GM21381 (cell line): ENCODE measurements at regions not wholly inside any gene's neighbourhood (a gene's known extent, or its start where the extent isn't known, plus 50 kb on each side); places are given as distances from the start of the nearest gene placed in this dataset.
"Not testable (repeated sequence)": the region's sequence is repeated elsewhere in the genome, so short reads cannot be mapped to it uniquely, and the experiment has no call there.

Experiments
- ATAC-seq: cut with Tn5 transposase; IDR thresholded peaks from one replicate; pipeline ENCODE4 v1.9.1; 2021; ENCODE audit warnings: mild to moderate bottlenecking, moderate library complexity; ENCODE audit not compliant: unreplicated experiment

- peak; percentile 64 for ATAC-seq
Observed at GRCh38 chr5:143592648-143593047, 189.2 kb upstream of the NR3C1 start.

DNA sequence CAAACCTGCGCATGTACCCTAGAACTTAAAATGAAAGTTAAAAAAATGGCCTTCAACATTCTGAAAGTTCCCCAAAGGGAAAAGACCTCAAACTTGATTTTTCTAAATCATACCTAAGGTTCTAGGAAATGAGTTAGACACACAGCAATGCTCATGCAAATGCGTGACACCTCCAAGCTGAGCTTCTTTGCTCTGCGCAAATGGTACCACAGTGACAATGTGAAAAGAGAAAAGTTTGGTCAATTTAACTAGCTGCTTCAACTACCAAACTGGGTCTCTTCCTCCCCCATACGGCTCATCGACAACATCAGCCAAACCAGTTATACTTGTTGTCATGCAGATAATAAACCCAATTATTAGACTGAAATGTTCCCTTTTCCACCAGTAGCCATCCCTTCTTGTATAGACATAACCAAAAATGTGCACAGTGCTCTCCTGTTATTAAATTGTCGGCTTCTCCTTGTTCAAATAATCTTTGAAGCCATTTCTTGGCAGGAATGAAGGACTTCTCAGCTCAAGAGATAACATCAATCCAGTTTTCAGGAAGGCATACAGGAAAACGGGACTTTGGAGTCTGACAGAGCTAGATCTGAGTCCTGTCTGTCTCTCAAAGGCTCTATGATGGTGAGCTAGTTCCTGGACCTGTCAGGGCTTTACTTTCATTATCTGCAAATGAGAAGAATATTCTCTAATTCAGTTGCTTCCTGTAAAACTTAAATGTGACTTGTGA, 185.6 kb upstream of the NR3C1 start:
- ATAC-seq, result no peak

DNA sequence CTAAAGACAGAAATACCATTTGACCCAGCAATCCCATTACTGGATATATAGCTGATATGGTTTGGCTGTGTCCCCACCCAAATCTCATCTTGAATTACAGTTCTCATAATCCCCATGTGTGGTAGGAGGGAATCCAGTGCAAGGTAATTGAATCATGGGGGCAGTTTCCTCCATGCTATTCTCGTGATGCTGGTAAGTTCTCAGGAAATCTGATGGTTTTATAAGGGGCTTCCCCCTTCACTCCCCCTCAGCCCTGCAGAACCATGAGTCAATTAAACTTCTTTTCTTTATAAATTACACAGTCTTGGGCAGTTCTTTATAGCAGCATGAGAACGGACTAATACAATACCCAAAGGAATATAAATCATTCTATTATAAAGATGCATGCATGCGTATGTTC, 184.6 kb upstream of the NR3C1 start:
- ATAC-seq, result not testable (repeated sequence)

GRCh38 chr5:143586781-143587362, 183.4 kb upstream of the NR3C1 start:
- no peak for ATAC-seq

DNA sequence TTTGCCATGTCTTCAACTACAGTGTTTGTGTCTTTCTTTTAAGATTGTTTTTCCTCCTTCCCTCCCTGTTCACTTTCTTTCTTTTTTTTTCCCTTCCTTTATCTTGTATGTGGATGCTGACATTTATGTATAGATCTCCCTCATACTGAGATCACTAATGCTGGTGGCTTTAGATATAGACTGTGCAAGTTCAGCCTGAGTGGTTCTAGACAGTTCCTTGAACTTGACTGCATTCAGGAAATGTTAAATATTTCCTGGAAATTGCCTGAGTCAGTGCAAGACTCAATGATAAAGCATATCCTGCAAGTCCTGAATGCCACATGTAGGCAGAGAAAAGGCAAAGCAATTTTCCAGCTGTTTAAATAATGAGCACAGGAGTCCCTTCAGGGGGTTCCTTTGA, 182.5 kb upstream of the NR3C1 start:
- no peak for ATAC-seq

- ATAC-seq, result no peak
Observed at GRCh38 chr5:143583409-143583808, 179.9 kb upstream of the NR3C1 start.

GRCh38 chr5:143582869-143583268, 179.4 kb upstream of the NR3C1 start:
- no peak for ATAC-seq

GRCh38 chr5:143582176-143582575, 178.7 kb upstream of the NR3C1 start:
- no peak for ATAC-seq

GRCh38 chr5:143581649-143582048, 178.2 kb upstream of the NR3C1 start:
- no peak for ATAC-seq

DNA sequence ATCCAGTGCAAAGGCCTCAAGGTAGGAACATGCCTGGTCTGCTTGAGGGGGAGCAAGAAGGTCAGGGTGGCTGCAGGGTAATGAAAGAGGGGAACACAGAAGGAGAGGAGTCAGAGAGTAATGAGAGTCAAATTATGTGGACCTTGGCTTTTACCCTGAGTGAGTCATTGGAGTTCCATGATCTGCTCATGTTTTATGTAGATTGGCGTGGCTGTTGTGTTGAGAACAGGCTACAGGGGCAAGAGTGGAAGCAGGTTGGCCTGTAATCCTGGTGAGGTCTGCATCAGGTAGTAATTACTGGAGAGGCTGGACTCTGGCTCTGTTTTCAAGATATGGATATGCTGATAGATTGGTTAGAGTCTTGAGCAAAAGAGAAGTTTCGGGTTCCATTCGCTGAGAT, 177.7 kb upstream of the NR3C1 start:
- ATAC-seq, result no peak

DNA sequence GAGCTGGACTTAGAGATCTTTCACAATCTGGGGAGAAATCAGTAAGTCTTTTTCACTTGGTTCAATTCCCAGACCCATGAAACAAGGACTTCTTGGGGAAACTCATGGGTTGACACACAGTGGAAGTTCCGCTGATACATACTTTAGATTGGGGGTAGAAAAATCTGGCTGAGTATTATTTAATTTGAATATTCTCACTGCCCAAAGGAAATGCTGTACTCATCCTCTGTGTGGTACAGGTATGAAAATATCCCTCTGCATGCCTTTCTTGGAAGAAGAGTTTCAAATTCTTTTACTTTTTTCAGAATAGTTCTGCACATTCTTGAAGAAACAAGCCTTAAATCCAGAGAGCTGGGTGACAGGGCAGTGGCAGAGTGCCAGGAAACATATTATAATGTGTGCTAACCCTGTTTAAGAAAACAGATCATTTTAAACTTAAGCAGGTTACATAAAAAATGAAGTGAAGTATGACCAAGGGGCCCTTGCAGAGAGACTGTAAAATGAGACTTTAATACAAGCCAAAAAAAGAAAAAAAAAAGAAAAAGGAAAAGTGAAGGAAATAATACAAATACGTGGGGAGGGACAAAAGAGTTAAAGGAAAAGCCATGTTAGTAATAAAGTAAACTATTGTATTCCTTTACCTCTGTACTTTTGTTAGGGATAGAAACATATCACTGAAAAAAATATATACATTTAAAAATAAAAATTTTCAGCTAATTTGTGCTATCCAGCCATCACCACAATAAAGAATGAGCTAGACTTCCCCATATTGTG, 173.4 kb upstream of the NR3C1 start:
- ATAC-seq, result no peak

- no peak for ATAC-seq
Observed at GRCh38 chr5:143575286-143575685, 171.8 kb upstream of the NR3C1 start.

DNA sequence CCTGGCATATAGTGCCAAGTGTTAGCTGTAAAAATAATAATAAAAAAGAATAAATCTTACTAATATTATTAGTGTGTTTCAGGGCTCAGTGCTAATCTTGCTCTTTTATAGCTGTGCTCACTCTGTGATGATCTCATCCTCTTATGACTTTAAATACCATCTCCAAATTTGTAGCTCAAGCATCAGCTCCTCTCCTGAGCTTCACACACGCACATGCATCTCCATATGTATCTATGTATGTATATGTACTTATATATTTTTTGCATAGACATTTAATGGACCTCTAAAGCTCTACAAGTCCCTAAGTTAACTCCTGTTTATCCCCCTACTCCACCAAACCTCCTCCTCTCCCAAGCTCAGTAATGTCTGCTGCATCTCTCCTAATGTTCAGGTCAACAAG, 170.8 kb upstream of the NR3C1 start:
- no peak for ATAC-seq

GRCh38 chr5:143573568-143574170, 170.2 kb upstream of the NR3C1 start:
- ATAC-seq, result no peak

DNA sequence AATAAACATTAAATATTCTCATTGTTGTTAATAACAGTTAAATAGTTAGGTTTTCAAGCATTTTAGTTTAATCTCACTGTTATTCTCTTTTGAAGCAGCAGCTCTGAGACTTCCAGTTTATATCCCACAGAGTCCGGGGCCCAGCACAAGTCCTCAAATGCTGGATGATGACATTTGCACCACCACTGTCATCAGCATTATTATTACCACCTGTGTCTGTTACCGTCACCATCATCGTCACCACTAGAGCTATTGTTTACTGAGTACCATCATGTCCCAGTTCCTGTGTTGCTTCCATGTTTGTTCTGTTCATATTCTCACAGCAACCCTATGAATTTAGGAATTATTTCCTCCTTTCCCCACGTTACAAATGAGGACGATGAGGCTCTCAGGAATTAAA, 169.2 kb upstream of the NR3C1 start:
- no peak for ATAC-seq

DNA sequence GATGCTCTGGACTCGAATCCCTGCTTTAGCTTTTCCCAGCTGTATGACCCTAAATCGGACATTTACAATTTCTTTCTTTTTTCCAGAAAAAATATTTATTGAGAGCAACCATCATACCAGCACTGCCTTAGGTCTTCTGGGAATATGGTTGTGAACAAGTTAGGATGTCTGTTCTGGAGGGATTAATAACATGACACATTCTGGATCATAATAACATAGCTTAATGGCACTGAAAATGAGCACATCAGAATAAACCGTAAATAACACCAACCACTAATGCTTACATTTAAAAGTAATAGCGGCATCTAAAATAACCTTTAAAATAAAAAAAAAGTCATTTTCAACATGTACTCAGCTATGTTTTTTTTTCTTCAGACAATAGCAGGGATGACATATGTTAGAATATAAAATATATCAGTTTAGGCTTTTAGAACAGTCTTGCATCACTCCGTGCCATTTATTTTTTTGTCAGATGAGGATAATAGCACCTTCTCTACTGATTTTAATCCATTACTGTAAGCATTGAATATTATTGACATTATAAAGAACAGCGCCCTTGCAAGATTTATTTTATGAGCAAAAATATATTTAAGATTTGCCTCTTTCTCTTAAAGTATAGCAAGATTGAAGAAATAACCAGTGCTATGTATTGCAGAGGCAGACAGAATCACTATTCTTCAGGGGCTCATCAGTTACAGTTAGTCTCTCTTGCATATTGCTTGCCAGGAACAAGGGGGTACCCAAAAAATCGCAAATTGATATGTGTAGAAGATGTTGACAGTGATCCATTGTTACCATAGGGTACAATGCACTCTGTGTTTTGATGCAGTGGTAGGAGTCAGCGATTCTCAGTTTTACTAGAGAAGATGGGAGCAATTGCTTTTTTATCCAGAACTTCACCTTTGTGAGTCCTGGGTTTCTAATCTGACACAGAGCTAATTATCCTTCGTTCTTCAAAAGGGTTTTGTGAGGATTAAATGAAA, 168.4 kb upstream of the NR3C1 start:
- no peak for ATAC-seq

- no peak for ATAC-seq
Observed at GRCh38 chr5:143570989-143571388, 167.5 kb upstream of the NR3C1 start.

DNA sequence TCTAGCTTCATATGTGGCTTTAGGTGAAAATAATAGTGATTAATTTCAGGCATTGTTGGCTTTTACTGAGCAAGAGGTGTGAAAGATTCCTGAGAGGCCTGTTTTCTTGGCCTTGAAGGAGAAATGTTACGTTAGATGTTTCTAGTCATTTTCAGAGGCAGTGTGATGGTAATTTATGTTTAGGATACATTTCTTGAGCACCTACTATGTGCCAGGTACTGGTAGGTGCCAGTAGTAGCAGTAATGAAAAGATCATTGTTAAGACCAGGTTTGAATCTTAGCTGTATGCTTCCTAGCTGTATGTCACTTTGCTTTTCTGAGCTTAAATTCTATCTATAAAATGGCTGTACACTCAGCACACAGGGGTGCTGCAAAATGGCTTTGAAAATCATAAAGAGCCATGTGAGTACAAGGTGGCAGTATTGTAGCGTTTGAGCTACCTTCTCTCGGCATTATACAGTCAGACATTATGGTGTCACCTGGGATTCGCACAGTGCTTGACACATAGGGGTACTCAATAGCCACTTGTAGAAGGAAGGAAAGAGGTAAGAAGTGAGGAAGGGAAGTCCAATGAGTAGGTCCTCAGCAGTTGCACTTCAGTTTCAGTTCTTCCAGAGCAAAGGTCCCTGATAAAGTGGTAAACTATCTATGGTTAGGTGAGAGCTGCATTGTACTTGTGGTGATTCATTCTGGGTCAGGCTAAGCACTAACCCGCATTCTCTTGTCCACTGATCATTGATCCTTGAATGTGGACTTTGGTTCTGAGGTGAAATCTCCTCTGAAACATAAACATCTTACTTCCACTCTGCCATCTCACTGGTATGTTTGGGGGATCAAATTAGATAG, 166.5 kb upstream of the NR3C1 start:
- ATAC-seq, result no peak

GRCh38 chr5:143569213-143569701, 165.8 kb upstream of the NR3C1 start:
- ATAC-seq, result no peak
